ENCODE measurements at regions not wholly inside any gene's neighbourhood (a gene's known extent, or its start where the extent isn't known, plus 50 kb on each side); places are given as distances from the start of the nearest gene placed in this dataset.
A peak's percentile ranks its signal among the peaks of the same experiment; 100 is the strongest.

DNA sequence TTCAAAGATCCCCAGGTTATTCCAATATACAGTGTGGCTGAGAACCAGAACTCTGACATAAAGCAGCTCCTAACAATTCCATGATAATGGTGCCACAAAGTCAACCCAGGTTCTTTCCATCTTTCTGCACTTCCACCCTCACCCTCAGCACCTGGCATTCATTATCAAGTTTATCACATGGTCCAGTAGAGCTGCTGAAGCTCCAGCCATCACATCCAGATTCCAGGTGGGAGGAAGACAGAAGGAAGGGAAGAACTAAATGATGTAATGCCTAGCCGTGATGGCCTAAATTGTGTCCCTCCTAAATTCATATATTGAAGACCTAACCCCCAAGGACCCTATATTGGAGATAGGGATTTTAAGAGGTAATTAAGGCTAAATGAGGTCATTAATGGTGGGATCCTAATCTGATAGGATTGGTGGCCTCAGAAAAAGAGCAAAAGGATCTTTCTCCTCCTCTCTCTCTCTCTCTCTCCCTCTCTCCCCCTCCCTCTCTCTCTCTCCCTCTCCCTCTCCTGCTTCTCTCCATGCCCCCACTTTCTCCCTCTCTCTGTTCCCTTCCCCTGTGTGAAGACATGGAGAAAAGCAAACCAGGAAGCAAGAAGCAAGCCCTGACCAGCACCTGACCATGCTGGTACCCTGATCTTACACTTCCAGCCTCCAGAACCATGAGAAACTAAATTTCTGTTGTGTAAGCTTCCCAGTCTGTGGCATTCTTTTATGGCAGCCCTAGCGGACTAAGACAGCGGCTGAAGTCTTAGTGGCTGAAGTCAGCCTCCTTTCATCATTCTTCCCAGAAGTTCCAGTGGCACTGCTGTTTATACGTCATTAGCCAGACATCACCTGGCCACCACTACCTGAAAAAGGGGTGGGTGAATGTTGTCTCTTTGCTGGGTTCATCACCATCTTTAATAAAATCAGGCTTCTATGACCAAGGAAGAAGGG is 369.7 kb upstream of the PROK2 start:
- DNase-seq, result no peak
- peaks cover 0 to 61% (median 25%) of the 10 kb centered on the region in 4 donors for H3K4me1 ChIP-seq
- H3K36me3 ChIP-seq, result no peaks in the 10 kb centered on the region
- intact Hi-C loops (cut with DNase I), result no loop called here
- WGBS (ENCODE audit: insufficient coverage, low coverage, low lambda C conversion rate, missing lambda C conversion rate), result 88% methylated on average over 4 of the region's 4 CpGs
- H3K4me3 ChIP-seq, result no peak overlapping the region
- no peaks in the 10 kb centered on the region for H3K9me3 ChIP-seq
- ATAC-seq, result peak in 1 of 4 donors; percentile 0
- H3K27ac ChIP-seq, result peak overlapping the region; percentile 55 to 87 (median 76)
- no peak for TF ChIP-seq POLR2A (IDR thresholded peaks at IDR 0.05)
- TF ChIP-seq, protein P1, sequence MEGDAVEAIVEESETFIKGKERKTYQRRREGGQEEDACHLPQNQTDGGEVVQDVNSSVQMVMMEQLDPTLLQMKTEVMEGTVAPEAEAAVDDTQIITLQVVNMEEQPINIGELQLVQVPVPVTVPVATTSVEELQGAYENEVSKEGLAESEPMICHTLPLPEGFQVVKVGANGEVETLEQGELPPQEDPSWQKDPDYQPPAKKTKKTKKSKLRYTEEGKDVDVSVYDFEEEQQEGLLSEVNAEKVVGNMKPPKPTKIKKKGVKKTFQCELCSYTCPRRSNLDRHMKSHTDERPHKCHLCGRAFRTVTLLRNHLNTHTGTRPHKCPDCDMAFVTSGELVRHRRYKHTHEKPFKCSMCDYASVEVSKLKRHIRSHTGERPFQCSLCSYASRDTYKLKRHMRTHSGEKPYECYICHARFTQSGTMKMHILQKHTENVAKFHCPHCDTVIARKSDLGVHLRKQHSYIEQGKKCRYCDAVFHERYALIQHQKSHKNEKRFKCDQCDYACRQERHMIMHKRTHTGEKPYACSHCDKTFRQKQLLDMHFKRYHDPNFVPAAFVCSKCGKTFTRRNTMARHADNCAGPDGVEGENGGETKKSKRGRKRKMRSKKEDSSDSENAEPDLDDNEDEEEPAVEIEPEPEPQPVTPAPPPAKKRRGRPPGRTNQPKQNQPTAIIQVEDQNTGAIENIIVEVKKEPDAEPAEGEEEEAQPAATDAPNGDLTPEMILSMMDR (IDR thresholded peaks at IDR 0.05), result no peak
- H3K27me3 ChIP-seq, result no peaks in the 10 kb centered on the region

DNA sequence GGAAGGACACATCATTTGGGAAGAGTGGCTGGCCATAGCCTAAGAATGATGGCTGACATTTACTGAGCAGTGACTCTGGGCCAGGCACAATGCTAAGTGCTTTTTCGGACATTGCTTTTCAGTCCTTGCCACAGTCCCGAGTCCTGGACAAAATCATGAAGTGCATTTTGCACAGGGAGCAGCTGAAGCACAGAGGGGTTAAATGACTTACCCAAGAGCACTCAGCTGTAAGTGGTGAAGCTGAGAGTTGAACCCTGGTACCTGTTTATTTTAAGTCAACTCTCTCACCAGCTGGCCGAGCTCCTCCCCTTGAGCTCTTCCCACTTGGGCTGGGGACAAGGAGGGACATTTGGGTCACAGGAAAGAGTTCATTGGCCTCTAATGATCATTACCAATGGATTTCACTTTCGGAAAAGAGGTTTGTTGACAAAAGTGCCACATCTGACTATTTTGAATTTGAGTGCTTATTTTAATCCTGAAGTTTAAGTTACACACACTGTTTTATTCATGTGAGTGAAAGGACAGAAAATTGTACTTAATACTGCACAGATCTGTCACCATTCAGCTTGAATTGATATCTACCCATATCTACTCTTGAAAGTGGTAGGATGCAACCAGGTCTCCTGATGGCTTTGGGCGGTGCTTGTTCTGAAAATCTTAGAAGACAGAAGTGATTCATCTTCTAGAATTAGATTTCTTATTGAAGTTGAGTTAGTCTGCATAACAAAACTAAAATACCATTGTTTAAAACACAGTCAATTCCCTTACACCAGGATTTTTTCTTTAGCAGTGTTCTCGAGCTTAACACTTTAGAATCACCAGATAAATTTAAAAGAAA is 368.7 kb upstream of the PROK2 start:
- ATAC-seq (peak; percentile 58 to 72 (median 69)), DNase-seq (peak; percentile 66 to 87 (median 86))
- H3K9me3 ChIP-seq, result no peaks in the 10 kb centered on the region
- peak overlapping the region; percentile 69 to 87 (median 76) for H3K27ac ChIP-seq
- H3K4me1 ChIP-seq, result peaks cover 0 to 61% (median 25%) of the 10 kb centered on the region in 4 donors
- 43% methylated on average over 6 of the region's 6 CpGs for WGBS (ENCODE audit: insufficient coverage, low coverage, low lambda C conversion rate, missing lambda C conversion rate)
- no peaks in the 10 kb centered on the region for H3K27me3 ChIP-seq
- intact Hi-C loops (cut with DNase I), result no loop called here
- TF ChIP-seq, protein P1 (IDR thresholded peaks at IDR 0.05), result no peak
- no peak for TF ChIP-seq POLR2A (IDR thresholded peaks at IDR 0.05)
- no peaks in the 10 kb centered on the region for H3K36me3 ChIP-seq
- peak overlapping the region; percentile 8 to 46 (median 37) for H3K4me3 ChIP-seq

DNA sequence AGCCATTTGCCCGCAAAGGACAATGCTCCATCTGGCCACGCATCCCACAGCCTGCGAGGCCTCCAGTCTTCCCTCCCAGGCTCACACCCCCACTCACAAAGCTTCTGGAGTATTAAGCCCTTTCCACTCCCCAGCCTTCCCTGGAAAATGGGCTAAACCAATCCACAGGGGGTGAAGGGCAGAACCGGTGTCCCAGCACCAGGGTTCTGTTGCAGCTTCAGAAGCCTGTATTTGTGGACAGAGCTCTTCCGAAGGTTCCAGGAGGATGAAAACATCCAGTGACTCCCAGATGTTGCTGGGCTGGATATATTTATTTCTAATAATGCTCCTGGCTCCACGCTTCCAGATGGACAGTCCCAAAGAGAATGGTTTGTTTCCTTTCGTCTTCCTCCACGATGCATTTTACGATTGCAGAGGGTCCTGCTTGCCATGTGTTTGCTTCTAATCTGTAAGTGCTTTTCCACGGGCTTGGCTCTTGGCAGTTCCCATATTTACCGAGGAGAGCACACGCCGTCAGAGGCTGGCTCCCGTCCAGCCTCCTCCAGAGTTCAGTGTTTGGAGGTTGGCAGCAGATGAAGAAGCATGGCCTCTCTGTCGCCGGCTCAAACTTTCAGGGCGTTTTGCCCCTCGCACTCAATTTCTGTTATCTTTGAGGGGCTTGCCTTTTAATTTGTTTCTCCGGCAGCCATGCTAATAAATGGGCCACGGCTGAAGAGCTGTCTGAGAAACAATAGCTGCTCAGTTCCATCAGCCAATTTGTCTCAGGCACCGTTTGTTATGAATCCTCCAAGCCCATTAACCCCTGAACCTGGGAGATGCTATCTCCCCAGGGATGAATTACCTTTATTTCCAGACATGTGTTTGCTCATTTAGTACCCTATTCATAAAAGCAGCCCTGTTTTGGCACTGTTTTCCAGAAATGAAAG is 367.9 kb upstream of the PROK2 start:
- Histone ChIP-seq H3K4me3 (peak overlapping the region; percentile 8 to 46 (median 37)), H3K9me3 (no peaks in the 10 kb centered on the region), H3K27me3 (no peaks in the 10 kb centered on the region), H3K36me3 (no peaks in the 10 kb centered on the region), H3K4me1 (peaks cover 0 to 61% (median 25%) of the 10 kb centered on the region in 4 donors), H3K27ac (peak overlapping the region; percentile 69 to 87 (median 76))
- ATAC-seq (peak; percentile 48 to 63 (median 56)), DNase-seq (peak; percentile 72 to 88 (median 83))
- WGBS (ENCODE audit: insufficient coverage, low coverage, low lambda C conversion rate, missing lambda C conversion rate), result 22% methylated on average over 18 of the region's 21 CpGs
- peak; percentile 15 for TF ChIP-seq POLR2A (IDR thresholded peaks at IDR 0.05)
- TF ChIP-seq, protein P1 (IDR thresholded peaks at IDR 0.05), result no peak
- intact Hi-C loops (cut with DNase I), result no loop called here

All from right lobe of liver (tissue), 6 donors.